ENCODE measurements at regions not wholly inside any gene's neighbourhood (a gene's known extent, or its start where the extent isn't known, plus 50 kb on each side); places are given as distances from the start of the nearest gene placed in this dataset.

GRCh38 chr11:27604416-27604815 is 95.8 kb downstream of the BDNF start:
- no peak overlapping the region for H3K27ac ChIP-seq
- H3K4me1 ChIP-seq (ENCODE audit: insufficient read depth), result no peaks in the 10 kb centered on the region
- H3K4me3 ChIP-seq, result no peak overlapping the region
- no peak for DNase-seq
- H3K36me3 ChIP-seq, result no peaks in the 10 kb centered on the region
- WGBS, 3 donors, result 88 to 97% (median 94%) methylated on average over 2 of the region's 2 CpGs
- no peaks in the 10 kb centered on the region for H3K9me3 ChIP-seq
- no peaks in the 10 kb centered on the region for H3K27me3 ChIP-seq
- TF ChIP-seq CTCF (IDR thresholded peaks at IDR 0.05) (no peak), EP300 (IDR thresholded peaks at IDR 0.05) (no peak), POLR2A (IDR thresholded peaks at IDR 0.05) (no peak)
- intact Hi-C loops (cut with DNase I), result no loop called here

GRCh38 chr11:27603376-27603990 is 96.8 kb downstream of the BDNF start:
- Histone ChIP-seq H3K9me3 (no peaks in the 10 kb centered on the region), H3K4me3 (no peak overlapping the region), H3K27ac (no peak overlapping the region), H3K4me1 (ENCODE audit: insufficient read depth) (no peaks in the 10 kb centered on the region), H3K36me3 (no peaks in the 10 kb centered on the region), H3K27me3 (no peaks in the 10 kb centered on the region)
- DNase-seq, result no peak
- TF ChIP-seq EP300 (IDR thresholded peaks at IDR 0.05) (no peak), CTCF (IDR thresholded peaks at IDR 0.05) (no peak), POLR2A (IDR thresholded peaks at IDR 0.05) (no peak)
- intact Hi-C loops (cut with DNase I), result no loop called here
- WGBS, 3 donors, result 35 to 66% (median 37%) methylated on average over 6 of the region's 6 CpGs

- Histone ChIP-seq H3K9me3 (no peaks in the 10 kb centered on the region), H3K27me3 (no peaks in the 10 kb centered on the region), H3K4me1 (ENCODE audit: insufficient read depth) (no peaks in the 10 kb centered on the region), H3K36me3 (no peaks in the 10 kb centered on the region), H3K27ac (no peak overlapping the region), H3K4me3 (no peak overlapping the region)
- intact Hi-C loops (cut with DNase I), result no loop called here
- 71 to 82% (median 77%) methylated on average over 3 of the region's 3 CpGs for WGBS, 3 donors
- TF ChIP-seq CTCF (IDR thresholded peaks at IDR 0.05) (no peak), POLR2A (IDR thresholded peaks at IDR 0.05) (no peak), EP300 (IDR thresholded peaks at IDR 0.05) (no peak)
- DNase-seq, result no peak
These were observed 94.1 kb upstream of the LIN7C start for GRCh38 chr11:27600656-27601055.

GRCh38 chr11:27599217-27599616 is 92.6 kb upstream of the LIN7C start:
- TF ChIP-seq CTCF (IDR thresholded peaks at IDR 0.05) (no peak), EP300 (IDR thresholded peaks at IDR 0.05) (no peak), POLR2A (IDR thresholded peaks at IDR 0.05) (no peak)
- H3K27ac ChIP-seq, result no peak overlapping the region
- H3K27me3 ChIP-seq, result no peaks in the 10 kb centered on the region
- DNase-seq, result no peak
- H3K9me3 ChIP-seq, result no peaks in the 10 kb centered on the region
- intact Hi-C loops (cut with DNase I), result no loop called here
- H3K4me3 ChIP-seq, result no peak overlapping the region
- H3K36me3 ChIP-seq, result no peaks in the 10 kb centered on the region
- H3K4me1 ChIP-seq (ENCODE audit: insufficient read depth), result no peaks in the 10 kb centered on the region
- WGBS, 3 donors, result 43 to 100% (median 53%) methylated on average over 1 of the region's 1 CpG

Data from ovary (tissue), 7 donors.